CD4-positive, alpha-beta T cell (primary cell): ENCODE measurements at regions not wholly inside any gene's neighbourhood (a gene's known extent, or its start where the extent isn't known, plus 50 kb on each side); places are given as distances from the start of the nearest gene placed in this dataset.

Experiments
- ATAC-seq: fragments of 200-7000 bp; cut with Tn5 transposase; one replicate; pipeline ENCODE4 v1.10.0; 2022; ENCODE audit warnings: mild to moderate bottlenecking; ENCODE audit not compliant: poor library complexity
- CTCF ChIA-PET: fragments of 350-600 bp; sonication (Branson Sonifier 250); formaldehyde crosslinking; loops from one replicate; lab custom pipeline; 2021; ENCODE audit warnings: antibody characterized with exemption, inconsistent platforms; lab: Charles Lee
- POLR2A ChIA-PET: fragments of 350-600 bp; sonication (Branson Sonifier 250); formaldehyde crosslinking; loops from one replicate; lab custom pipeline; 2021; ENCODE audit warnings: antibody characterized with exemption, inconsistent platforms; lab: Charles Lee
- DNase-seq, 14 experiments: peaks; one replicate each; pipeline ENCODE4 v3.0.0-alpha.2; 2013 to 2020; ENCODE audit warnings: mixed read lengths in 2 of 14
- H3K27ac ChIP-seq, 2 donors: one replicate each; pipeline versions ENCODE4 v1.5.1 to v1.7.0; 2013; ENCODE audit warnings: low read length in 2 of 2, low read depth in 1 of 2, mild to moderate bottlenecking in 1 of 2
- H3K27me3 ChIP-seq, 2 experiments: 1 replicate in 1 of 2; 2 replicates in 1 of 2; pipeline versions ENCODE4 v1.6.1 to v1.7.0; 2013; ENCODE audit warnings: low read length in 2 of 2, control low read depth in 1 of 2, mild to moderate bottlenecking in 1 of 2, moderate library complexity in 1 of 2; ENCODE audit not compliant: insufficient read depth in 2 of 2, control insufficient read depth in 1 of 2
- H3K36me3 ChIP-seq: one replicate; pipeline ENCODE4 v1.6.1; 2013; ENCODE audit warnings: low read length, control low read depth; ENCODE audit not compliant: insufficient read depth
- H3K4me1 ChIP-seq: one replicate; pipeline ENCODE4 v1.6.1; 2013; ENCODE audit warnings: low read length, control low read depth; ENCODE audit not compliant: insufficient read depth
- H3K4me3 ChIP-seq: one replicate; pipeline ENCODE4 v1.5.1; 2013; ENCODE audit warnings: mild to moderate bottlenecking, low read length, moderate library complexity
- H3K9me3 ChIP-seq, 2 experiments: 1 replicate in 1 of 2; 2 replicates in 1 of 2; pipeline versions ENCODE4 v1.6.1 to v1.7.0; 2013; ENCODE audit warnings: low read length in 2 of 2, mild to moderate bottlenecking in 2 of 2, control low read depth in 1 of 2, moderate library complexity in 1 of 2; ENCODE audit not compliant: control insufficient read depth in 1 of 2, insufficient read depth in 1 of 2
- H3K27ac Mint-ChIP-seq: one replicate; pipeline ENCODE4 v1.8.0; 2020; ENCODE audit warnings: mixed read lengths
- H3K27me3 Mint-ChIP-seq: one replicate; pipeline ENCODE4 v1.8.0; 2021; ENCODE audit warnings: mixed read lengths
- H3K36me3 Mint-ChIP-seq: one replicate; pipeline ENCODE4 v1.8.0; 2021; ENCODE audit warnings: low read depth, mixed read lengths
- H3K4me1 Mint-ChIP-seq: one replicate; pipeline ENCODE4 v1.8.0; 2021; ENCODE audit warnings: low read depth, mixed read lengths
- H3K4me3 Mint-ChIP-seq: one replicate; pipeline ENCODE4 v1.8.0; 2020; ENCODE audit warnings: mild to moderate bottlenecking, mixed read lengths
- H3K9me3 Mint-ChIP-seq: one replicate; pipeline ENCODE4 v1.8.0; 2020; ENCODE audit warnings: mixed read lengths
- intact Hi-C, 2 experiments: fragments of 100-400 bp; cut with DNase I in 1 of 2; cut with micrococcal nuclease in 1 of 2; formaldehyde crosslinking; loops; one replicate each; pipeline versions ENCODE4 v1.15.1 to v1.9.0; 2023 to 2025; cut with DNase I, micrococcal nuclease
- TF ChIP-seq, protein P1 (sequence below): fragments of 200-600 bp; IDR thresholded peaks from one replicate; pipeline ENCODE4 v1.8.0; 2022; ENCODE audit warnings: antibody characterized with exemption, mild to moderate bottlenecking

DNA sequence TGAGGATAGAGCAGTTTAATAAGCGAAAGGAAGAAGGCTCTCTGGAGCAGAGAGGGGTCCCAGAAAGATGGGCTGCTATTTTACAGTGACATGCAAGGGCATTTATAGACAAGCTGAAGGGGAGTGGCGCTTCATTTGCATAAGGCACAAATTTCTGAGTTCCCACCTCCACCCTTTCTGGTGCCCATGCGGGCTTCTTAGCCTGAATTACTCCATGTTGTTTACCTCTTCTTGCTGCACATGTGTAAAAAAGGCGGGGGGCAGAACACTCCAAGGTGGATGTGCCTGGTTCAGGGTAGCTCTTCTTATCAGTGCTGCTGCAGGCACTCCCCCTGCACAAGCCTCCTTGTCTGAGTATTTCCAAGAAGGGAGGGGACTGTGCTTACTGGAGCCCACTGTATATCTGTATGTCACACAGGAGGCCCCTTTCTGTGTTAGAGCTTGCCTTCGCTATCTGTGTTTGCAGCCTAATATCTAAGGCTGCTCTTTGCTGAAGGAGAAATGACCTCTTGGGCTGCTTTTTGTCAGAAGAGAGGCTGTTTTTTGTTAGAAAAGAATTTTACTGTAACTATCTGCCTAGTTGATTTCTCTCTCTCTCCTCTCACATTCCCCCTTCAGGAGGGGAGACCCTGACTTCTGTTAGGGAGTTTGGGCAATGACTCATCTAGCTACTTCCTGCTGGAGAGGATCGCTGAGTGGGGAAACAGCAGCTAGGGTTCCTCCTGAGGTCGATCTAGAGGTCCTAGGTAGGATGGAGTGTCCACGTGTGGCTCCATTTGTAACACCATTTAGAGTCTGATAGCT is 1057.0 kb upstream of the CNTN5 start:
- H3K27me3 ChIP-seq: no peaks in the 10 kb centered on the region
- DNase-seq (no peak), ATAC-seq (no peak)
- no peak overlapping the region for H3K27ac ChIP-seq
- Mint-ChIP-seq H3K27ac (no peak overlapping the region), H3K4me1 (no peaks in the 10 kb centered on the region), H3K9me3 (peaks cover 7% of the 10 kb centered on the region), H3K36me3 (no peaks in the 10 kb centered on the region), H3K4me3 (no peak overlapping the region), H3K27me3 (no peaks in the 10 kb centered on the region)
- intact Hi-C loops: no loop called here
- no peaks in the 10 kb centered on the region for H3K36me3 ChIP-seq
- ChIA-PET POLR2A (no interaction called here), CTCF (no interaction called here)
- no peaks in the 10 kb centered on the region for H3K9me3 ChIP-seq
- no peak overlapping the region for H3K4me3 ChIP-seq
- TF ChIP-seq, protein P1, sequence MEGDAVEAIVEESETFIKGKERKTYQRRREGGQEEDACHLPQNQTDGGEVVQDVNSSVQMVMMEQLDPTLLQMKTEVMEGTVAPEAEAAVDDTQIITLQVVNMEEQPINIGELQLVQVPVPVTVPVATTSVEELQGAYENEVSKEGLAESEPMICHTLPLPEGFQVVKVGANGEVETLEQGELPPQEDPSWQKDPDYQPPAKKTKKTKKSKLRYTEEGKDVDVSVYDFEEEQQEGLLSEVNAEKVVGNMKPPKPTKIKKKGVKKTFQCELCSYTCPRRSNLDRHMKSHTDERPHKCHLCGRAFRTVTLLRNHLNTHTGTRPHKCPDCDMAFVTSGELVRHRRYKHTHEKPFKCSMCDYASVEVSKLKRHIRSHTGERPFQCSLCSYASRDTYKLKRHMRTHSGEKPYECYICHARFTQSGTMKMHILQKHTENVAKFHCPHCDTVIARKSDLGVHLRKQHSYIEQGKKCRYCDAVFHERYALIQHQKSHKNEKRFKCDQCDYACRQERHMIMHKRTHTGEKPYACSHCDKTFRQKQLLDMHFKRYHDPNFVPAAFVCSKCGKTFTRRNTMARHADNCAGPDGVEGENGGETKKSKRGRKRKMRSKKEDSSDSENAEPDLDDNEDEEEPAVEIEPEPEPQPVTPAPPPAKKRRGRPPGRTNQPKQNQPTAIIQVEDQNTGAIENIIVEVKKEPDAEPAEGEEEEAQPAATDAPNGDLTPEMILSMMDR: no peak
- no peaks in the 10 kb centered on the region for H3K4me1 ChIP-seq

GRCh38 chr11:97964332-97965004 is 1056.3 kb upstream of the CNTN5 start:
- Histone ChIP-seq H3K27me3 (no peaks in the 10 kb centered on the region), H3K9me3 (peaks cover 0 to 4% of the 10 kb centered on the region in 2 experiments), H3K27ac (no peak overlapping the region), H3K4me1 (no peaks in the 10 kb centered on the region), H3K4me3 (no peak overlapping the region), H3K36me3 (no peaks in the 10 kb centered on the region)
- no peak for ATAC-seq
- ChIA-PET POLR2A (no interaction called here), CTCF (no interaction called here)
- intact Hi-C loops: no loop called here
- H3K4me1 Mint-ChIP-seq: no peaks in the 10 kb centered on the region
- H3K9me3 Mint-ChIP-seq: peaks cover 7% of the 10 kb centered on the region
- H3K36me3 Mint-ChIP-seq: no peaks in the 10 kb centered on the region
- no peak overlapping the region for H3K4me3 Mint-ChIP-seq
- no peaks in the 10 kb centered on the region for H3K27me3 Mint-ChIP-seq
- H3K27ac Mint-ChIP-seq: no peak overlapping the region
- no peak for DNase-seq
- TF ChIP-seq, protein P1: no peak

- no peaks in the 10 kb centered on the region for H3K27me3 ChIP-seq
- no peaks in the 10 kb centered on the region for H3K4me1 ChIP-seq
- H3K4me3 ChIP-seq: no peak overlapping the region
- peaks cover 0 to 4% of the 10 kb centered on the region in 2 experiments for H3K9me3 ChIP-seq
- H3K27ac Mint-ChIP-seq: no peak overlapping the region
- H3K9me3 Mint-ChIP-seq: peaks cover 7% of the 10 kb centered on the region
- TF ChIP-seq, protein P1: no peak
- H3K27ac ChIP-seq: no peak overlapping the region
- no peaks in the 10 kb centered on the region for H3K27me3 Mint-ChIP-seq
- ChIA-PET POLR2A (no interaction called here), CTCF (no interaction called here)
- ATAC-seq: no peak
- no peak overlapping the region for H3K4me3 Mint-ChIP-seq
- DNase-seq: no peak
- no peaks in the 10 kb centered on the region for H3K36me3 Mint-ChIP-seq
- intact Hi-C loops: no loop called here
- no peaks in the 10 kb centered on the region for H3K4me1 Mint-ChIP-seq
- no peaks in the 10 kb centered on the region for H3K36me3 ChIP-seq
Observed at GRCh38 chr11:97965849-97966646, 1054.7 kb upstream of the CNTN5 start.
